GM12875 (cell line): ENCODE measurements at regions not wholly inside any gene's neighbourhood (a gene's known extent, or its start where the extent isn't known, plus 50 kb on each side); places are given as distances from the start of the nearest gene placed in this dataset.

Source experiments
- H3K4me3 ChIP-seq: one replicate; pipeline ENCODE4 v1.5.1; 2011; ENCODE audit warnings: low read depth, low read length, control low read depth
- TF ChIP-seq, protein P1 (sequence below): IDR thresholded peaks from 2 replicates; pipeline ENCODE4 v1.5.1; 2011; ENCODE audit warnings: low read depth, mild to moderate bottlenecking, control low read depth, inconsistent platforms, low read length, moderate library complexity, borderline replicate concordance; ENCODE audit not compliant: insufficient read depth

DNA sequence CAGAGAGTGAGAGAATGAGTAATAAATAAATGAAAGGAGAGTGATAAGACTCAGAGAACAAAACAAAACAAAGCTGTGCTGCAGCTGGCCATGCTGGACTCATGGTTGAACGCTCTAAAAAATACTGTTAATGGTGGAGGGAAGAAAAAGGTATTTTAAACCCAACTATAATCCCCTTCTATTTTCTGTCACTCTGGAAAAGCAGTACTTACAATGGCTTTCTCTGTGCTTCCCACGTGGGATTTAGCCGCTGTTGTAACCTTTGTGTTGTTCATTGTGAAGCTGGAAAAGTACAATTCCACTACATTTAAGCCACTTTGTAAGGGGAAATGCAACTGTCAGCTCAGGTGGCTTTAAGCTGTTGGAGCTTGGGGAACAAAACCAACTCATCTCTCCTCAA is 917.7 kb downstream of the IGSF11 start:
- H3K4me3 ChIP-seq, result no peak overlapping the region
- TF ChIP-seq, protein P1, sequence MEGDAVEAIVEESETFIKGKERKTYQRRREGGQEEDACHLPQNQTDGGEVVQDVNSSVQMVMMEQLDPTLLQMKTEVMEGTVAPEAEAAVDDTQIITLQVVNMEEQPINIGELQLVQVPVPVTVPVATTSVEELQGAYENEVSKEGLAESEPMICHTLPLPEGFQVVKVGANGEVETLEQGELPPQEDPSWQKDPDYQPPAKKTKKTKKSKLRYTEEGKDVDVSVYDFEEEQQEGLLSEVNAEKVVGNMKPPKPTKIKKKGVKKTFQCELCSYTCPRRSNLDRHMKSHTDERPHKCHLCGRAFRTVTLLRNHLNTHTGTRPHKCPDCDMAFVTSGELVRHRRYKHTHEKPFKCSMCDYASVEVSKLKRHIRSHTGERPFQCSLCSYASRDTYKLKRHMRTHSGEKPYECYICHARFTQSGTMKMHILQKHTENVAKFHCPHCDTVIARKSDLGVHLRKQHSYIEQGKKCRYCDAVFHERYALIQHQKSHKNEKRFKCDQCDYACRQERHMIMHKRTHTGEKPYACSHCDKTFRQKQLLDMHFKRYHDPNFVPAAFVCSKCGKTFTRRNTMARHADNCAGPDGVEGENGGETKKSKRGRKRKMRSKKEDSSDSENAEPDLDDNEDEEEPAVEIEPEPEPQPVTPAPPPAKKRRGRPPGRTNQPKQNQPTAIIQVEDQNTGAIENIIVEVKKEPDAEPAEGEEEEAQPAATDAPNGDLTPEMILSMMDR, result no peak

DNA sequence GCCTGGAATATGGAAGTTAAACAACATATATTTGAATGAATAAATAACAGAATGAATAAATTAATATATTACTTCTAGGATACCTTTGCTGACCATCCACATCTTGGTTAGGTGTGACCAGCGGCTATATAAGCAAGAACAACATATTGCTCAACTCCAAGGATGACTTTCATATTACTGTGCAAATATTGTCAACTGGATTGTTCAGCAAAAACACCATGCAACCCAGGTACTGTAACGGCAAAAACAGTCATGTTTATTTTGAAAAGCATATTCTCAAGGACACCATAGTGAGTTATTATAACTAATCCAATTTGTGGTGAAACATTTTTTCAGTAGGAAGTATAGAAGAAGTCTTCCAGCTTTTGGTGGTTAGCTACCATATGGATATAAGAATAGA is 907.9 kb downstream of the IGSF11 start:
- H3K4me3 ChIP-seq, result no peak overlapping the region
- TF ChIP-seq, protein P1, result no peak

DNA sequence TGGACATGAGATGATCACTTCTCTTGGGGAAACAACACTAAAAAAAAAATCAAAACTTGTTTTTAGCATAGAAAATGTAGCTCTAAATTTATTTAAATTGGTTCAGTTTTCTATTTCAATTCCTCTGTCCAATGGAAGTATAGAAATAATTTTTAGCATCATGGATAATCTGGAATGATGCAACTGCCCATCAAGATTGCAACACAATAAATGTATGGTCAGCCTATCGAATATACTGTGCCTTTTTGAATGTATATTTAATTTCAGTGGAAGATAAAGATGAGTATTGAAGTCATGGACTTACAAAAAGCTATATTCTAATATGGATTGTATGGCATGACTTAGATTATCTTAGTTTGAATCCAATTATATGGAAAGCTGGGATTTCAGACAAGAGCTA is 906.7 kb downstream of the IGSF11 start:
- no peak overlapping the region for H3K4me3 ChIP-seq
- TF ChIP-seq, protein P1, result no peak

DNA sequence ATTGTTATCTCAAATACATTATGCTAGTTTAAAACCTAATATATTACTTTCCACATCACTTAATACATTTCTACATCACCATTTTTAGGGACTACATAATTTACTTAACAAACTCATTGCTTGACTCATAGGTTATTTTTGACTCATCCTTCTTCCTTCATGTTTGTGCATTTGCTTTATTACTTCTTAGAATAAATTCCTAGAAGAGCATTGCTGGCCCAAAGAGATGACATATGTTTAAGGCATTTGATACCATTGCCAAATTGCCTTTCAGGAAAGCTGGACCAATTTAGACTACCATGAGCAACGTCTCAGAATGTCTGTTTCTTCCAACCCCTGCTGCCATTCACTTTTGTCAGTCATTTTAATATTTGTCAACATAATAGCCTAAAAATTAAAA is 905.8 kb downstream of the IGSF11 start:
- H3K4me3 ChIP-seq, result no peak overlapping the region
- TF ChIP-seq, protein P1, result no peak

DNA sequence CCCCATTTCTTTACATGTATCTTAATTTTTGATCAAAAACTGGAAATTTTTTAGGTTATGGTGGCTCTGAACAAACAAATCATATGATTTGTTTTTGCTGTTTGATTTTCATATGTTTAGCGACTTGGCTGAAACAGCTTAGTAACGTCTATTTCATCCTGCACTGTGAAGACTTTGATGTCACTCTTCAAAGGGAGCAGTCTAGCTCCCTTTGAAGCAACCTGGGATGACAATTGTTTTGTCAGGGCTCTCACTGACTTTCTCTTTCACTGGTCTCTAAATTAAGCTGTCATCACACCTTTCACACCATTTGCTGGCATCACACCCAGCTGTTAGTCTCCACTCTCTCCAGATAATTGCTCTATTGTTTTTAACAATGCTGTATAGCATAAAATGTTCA is 896.9 kb downstream of the IGSF11 start:
- TF ChIP-seq, protein P1, result no peak
- no peak overlapping the region for H3K4me3 ChIP-seq

DNA sequence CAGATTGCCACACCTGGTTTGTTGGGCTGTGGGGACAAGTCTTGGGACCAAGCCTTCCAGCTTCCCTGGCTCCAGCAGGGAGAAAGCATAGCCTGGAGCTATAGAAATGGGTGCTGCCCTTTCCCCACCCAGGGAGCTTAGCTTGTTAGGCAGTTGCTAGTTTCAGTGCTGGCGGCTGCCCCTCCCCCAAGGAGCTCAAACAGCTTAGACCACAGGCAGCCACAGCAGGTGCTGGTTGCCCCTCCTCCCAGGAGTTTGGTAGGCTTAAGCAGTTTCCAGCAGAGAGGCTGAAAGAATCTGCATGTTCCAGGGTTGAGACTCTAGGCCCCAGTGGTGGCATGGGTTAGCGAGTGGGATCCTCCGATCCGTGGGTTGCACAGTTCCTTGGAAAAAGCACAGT is 889.7 kb downstream of the IGSF11 start:
- TF ChIP-seq, protein P1, result no peak
- H3K4me3 ChIP-seq, result no peak overlapping the region

DNA sequence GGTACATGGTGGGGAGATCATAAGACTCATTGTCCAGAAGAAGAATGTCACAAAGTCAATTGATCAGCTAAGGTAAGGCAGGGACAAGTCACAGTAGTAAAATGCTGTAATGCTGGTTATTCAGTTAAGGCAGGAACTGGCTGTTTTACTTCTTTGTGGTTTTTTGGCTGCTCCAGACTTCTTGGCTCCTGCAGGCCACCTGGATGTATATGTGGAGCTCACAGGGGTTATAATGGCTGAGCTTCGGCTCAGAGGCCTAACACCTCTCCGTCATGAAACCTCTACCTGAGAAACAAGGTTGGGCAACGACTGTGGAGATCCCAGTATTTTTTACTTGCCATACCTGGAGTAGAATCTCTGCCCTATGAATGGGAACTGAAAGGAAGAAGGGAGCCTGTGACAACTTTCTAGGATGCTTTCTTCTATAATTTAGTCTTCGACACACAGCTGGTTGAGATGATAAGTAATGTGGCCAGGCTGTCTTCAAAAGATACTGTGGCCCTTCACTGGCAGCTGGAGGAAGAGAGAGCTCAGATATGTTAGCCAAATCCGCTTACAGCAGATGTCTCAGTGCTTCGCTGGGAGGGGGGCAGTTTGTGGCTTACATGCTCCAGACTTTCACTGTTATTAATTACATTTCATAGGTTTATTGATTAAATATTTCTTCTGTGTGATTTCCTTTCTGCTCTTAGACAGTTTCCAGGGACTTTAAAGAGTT is 887.8 kb downstream of the IGSF11 start:
- TF ChIP-seq, protein P1, result no peak
- no peak overlapping the region for H3K4me3 ChIP-seq
